Left ventricle myocardium inferior (tissue), 1 donor: ENCODE measurements at regions not wholly inside any gene's neighbourhood (a gene's known extent, or its start where the extent isn't known, plus 50 kb on each side); places are given as distances from the start of the nearest gene placed in this dataset.

Source experiments
- DNase-seq: peaks from one replicate; pipeline ENCODE4 v3.0.0-alpha.2; 2020
- H3K27ac ChIP-seq: fragments of 200-600 bp; replicated peaks from 2 replicates; pipeline ENCODE4 v1.8.0; 2021
- H3K27me3 ChIP-seq: fragments of 200-600 bp; 2 replicates; pipeline ENCODE4 v1.8.0; 2021; ENCODE audit warnings: low read depth
- H3K36me3 ChIP-seq: fragments of 200-600 bp; 2 replicates; pipeline ENCODE4 v1.8.0; 2021
- H3K4me1 ChIP-seq: fragments of 200-600 bp; 2 replicates; pipeline ENCODE4 v1.8.0; 2021
- H3K4me3 ChIP-seq: fragments of 200-600 bp; 2 replicates; pipeline ENCODE4 v1.8.0; 2021; ENCODE audit warnings: mild to moderate bottlenecking, moderate library complexity
- H3K9me3 ChIP-seq: fragments of 200-600 bp; replicated peaks from 2 replicates; pipeline ENCODE4 v1.8.0; 2021
- intact Hi-C: fragments of 100-400 bp; cut with micrococcal nuclease; formaldehyde crosslinking; loops from one replicate; pipeline ENCODE4 v1.11.0; 2022
- TF ChIP-seq, protein P1 (sequence below): fragments of 200-600 bp; IDR thresholded peaks from 2 replicates; pipeline ENCODE4 v1.8.0; 2021; ENCODE audit warnings: antibody characterized with exemption, mild to moderate bottlenecking, borderline replicate concordance
- donor health status: DM: no; HTN: yes; CAD: no; lungs with severe emphysema.

DNA sequence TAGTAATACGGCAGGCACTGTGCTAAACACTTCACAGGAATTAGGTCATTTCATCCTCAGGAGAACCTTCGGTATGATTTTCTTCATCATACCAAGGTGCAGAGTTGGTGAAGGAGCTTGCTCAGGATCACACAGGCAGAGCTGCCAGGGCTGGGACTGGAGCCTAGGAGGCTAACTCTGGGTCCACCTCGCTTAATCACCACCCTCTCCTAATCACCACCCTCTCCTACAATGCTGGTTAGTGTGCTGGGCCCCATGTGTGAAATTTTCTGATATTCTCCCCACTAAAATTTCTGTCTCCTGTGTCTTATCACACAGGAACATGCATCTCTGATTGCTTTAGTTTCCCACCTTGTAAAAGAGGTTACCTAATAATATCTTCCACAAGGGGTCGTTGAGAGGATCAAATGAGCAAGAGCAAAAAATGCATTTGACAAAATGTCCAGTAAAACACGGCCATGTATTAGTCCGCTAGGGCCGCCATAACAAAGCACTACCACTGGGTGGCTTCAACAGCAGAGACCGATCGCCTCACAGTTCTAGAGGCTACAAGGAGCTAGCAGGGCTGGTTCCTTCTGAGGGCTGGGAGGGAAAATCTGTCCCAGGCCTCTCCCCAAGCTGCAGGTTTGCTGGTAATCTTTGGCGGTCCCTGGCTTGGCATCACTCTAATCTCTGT is 128.2 kb upstream of the NFIB start:
- TF ChIP-seq, protein P1, sequence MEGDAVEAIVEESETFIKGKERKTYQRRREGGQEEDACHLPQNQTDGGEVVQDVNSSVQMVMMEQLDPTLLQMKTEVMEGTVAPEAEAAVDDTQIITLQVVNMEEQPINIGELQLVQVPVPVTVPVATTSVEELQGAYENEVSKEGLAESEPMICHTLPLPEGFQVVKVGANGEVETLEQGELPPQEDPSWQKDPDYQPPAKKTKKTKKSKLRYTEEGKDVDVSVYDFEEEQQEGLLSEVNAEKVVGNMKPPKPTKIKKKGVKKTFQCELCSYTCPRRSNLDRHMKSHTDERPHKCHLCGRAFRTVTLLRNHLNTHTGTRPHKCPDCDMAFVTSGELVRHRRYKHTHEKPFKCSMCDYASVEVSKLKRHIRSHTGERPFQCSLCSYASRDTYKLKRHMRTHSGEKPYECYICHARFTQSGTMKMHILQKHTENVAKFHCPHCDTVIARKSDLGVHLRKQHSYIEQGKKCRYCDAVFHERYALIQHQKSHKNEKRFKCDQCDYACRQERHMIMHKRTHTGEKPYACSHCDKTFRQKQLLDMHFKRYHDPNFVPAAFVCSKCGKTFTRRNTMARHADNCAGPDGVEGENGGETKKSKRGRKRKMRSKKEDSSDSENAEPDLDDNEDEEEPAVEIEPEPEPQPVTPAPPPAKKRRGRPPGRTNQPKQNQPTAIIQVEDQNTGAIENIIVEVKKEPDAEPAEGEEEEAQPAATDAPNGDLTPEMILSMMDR = no peak
- no peak overlapping the region for H3K4me3 ChIP-seq
- intact Hi-C loops = no loop called here

DNA sequence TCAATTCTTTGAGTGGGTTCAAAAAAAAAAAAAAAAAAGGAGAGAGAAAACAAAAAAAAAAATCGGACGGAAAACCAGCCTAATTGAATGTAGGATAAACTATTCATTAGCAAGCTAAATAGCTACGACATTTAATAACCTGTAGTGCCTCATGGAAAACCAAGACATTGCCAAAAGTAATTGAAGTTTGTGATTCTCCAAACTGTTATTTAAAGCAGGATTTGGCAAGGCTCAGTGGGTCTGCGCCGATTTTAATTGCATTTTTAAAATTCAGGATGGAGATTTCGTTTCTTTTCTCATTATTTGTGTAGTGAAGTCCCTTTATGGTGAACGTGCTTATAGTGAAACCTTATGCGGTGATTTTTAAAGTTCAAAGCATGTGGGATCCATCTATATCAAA is 127.2 kb upstream of the NFIB start:
- no peaks in the 10 kb centered on the region for H3K27me3 ChIP-seq
- TF ChIP-seq, protein P1 = no peak
- peaks cover 29% of the 10 kb centered on the region for H3K4me1 ChIP-seq
- intact Hi-C loops = no loop called here
- no peak for DNase-seq
- no peaks in the 10 kb centered on the region for H3K36me3 ChIP-seq
- H3K27ac ChIP-seq = no peak overlapping the region
- H3K4me3 ChIP-seq = no peak overlapping the region
- peaks cover 1% of the 10 kb centered on the region for H3K9me3 ChIP-seq

More for the DNA sequence above, 128.2 kb upstream of the NFIB start:
- DNase-seq = no peak
- no peaks in the 10 kb centered on the region for H3K27me3 ChIP-seq
- peaks cover 19% of the 10 kb centered on the region for H3K4me1 ChIP-seq
- H3K27ac ChIP-seq = no peak overlapping the region
- H3K9me3 ChIP-seq = peaks cover 11% of the 10 kb centered on the region
- H3K36me3 ChIP-seq = no peaks in the 10 kb centered on the region

DNA sequence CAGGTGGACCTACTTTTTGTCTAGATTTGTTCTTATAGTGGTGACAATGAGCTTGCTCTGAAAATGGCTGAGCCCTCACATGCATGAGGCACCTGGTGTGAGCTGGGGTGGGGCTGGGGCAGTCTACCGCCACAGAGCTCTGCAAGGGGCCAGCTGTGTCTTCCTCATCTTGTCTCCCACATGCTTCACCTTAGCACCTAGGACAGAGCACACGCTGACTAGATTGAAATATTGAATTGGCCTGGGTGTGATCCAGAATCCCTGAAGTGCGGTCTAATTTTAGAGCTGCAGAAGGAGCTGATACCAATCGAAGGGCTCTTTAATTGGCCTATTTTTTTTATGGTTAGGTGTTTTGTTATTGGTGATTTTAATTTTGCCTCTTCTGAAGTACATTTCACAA is 126.1 kb upstream of the NFIB start:
- H3K27ac ChIP-seq = no peak overlapping the region
- TF ChIP-seq, protein P1 = no peak
- H3K4me1 ChIP-seq = peaks cover 35% of the 10 kb centered on the region
- DNase-seq = no peak
- intact Hi-C loops = no loop called here
- H3K4me3 ChIP-seq = no peak overlapping the region
- H3K9me3 ChIP-seq = no peaks in the 10 kb centered on the region
- no peaks in the 10 kb centered on the region for H3K27me3 ChIP-seq
- H3K36me3 ChIP-seq = no peaks in the 10 kb centered on the region

DNA sequence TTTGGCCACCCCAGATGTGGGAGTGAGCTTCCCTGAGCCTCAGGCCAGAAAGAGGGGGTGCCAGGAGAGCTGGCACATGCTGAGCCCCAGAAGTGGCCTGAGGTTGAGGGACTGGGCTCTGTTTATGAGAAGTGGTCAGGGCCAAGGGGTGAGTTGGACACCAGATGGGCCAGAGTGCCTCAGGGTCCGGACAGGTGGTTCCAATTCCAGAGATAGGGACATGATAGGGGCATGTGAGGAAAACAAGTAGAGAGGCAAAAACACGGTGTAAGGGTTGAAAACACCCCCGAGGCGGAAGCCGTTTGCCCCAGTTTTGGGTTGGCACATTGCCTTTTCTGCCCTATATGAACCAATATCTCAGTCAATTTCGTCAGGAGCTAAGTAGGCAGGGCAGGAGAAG is 125.6 kb upstream of the NFIB start:
- intact Hi-C loops = no loop called here
- no peak overlapping the region for H3K27ac ChIP-seq
- no peak overlapping the region for H3K4me3 ChIP-seq
- H3K9me3 ChIP-seq = no peaks in the 10 kb centered on the region
- no peaks in the 10 kb centered on the region for H3K36me3 ChIP-seq
- H3K27me3 ChIP-seq = no peaks in the 10 kb centered on the region
- TF ChIP-seq, protein P1 = no peak
- H3K4me1 ChIP-seq = peaks cover 40% of the 10 kb centered on the region
- no peak for DNase-seq

DNA sequence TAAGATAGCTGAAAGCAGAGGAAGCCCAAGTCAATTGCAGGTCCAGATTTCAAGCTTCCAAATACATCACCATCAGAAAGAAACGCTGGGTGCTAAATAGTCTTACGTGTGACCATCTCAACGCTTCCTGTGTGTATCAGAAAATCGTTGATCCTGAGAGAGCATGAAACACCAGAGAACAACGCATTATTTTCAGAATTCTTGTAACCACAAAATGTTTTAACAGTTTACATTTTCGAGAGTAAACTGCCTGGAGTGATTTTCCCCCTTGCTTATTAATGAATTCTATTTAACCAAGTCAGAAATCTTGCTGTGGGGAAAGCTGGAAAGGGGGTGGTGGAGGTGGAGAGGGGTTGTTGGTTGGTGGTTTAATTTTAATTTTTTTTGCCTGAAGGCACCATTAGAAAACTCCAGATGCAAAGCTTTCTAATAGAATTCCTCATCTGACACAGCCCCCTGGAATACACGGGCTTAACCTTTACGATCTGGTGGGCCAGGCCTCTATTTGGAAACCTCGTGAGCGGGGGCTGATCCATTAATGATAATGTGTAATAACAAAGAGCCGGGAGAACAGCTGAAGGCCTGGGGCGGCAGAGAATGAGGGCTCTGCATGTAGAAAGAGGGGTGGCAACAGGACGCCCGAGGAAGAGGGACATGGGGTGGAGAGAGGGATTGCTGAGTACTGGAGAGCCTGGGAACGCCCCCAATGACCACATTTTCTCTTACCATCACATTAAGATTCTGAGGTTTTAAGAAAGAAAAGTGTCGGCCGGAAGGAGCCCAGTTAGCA is 124.5 kb upstream of the NFIB start:
- no peaks in the 10 kb centered on the region for H3K27me3 ChIP-seq
- intact Hi-C loops = no loop called here
- no peak for DNase-seq
- H3K4me3 ChIP-seq = no peak overlapping the region
- no peak overlapping the region for H3K27ac ChIP-seq
- peaks cover 51% of the 10 kb centered on the region for H3K4me1 ChIP-seq
- TF ChIP-seq, protein P1 = no peak
- H3K9me3 ChIP-seq = no peaks in the 10 kb centered on the region
- no peaks in the 10 kb centered on the region for H3K36me3 ChIP-seq
